Endothelial cell of umbilical vein (primary cell): ENCODE measurements at regions not wholly inside any gene's neighbourhood (a gene's known extent, or its start where the extent isn't known, plus 50 kb on each side); places are given as distances from the start of the nearest gene placed in this dataset.

ENCODE experiments used
- BruUV-seq: library from RNA; stranded (reverse); fragments of 400-500 nt; replicated peaks from 2 replicates; lab custom pipeline; 2021; lab: Mats Ljungman, UMichigan
- CTCF ChIA-PET: fragments of 300-600, 350-600 bp; sonication (Branson Sonifier 250); formaldehyde crosslinking; loops from one replicate; lab custom pipeline; 2021; ENCODE audit warnings: antibody characterized with exemption, inconsistent platforms; lab: Charles Lee
- POLR2A ChIA-PET: fragments of 300-600, 350-600 bp; sonication (Branson Sonifier 250); formaldehyde crosslinking; loops from one replicate; lab custom pipeline; 2021; ENCODE audit warnings: antibody characterized with exemption, inconsistent platforms; lab: Charles Lee
- DNase-seq: peaks from one replicate; pipeline ENCODE4 v3.0.0-alpha.2; 2011; ENCODE audit warnings: low read depth, low spot score
- FAIRE-seq: peaks from 2 replicates; lab custom pipeline; 2011; peaks lifted over from hg19 to GRCh38; lab: Jason Lieb, UNC
- H2AFZ ChIP-seq: 2 replicates; pipeline ENCODE4 v1.6.0; 2012; ENCODE audit warnings: low read depth, low read length, control low read depth, inconsistent platforms
- H3K27ac ChIP-seq: 2 replicates; pipeline ENCODE4 v1.5.1; 2011; ENCODE audit warnings: low read depth, mild to moderate bottlenecking, control low read depth, low read length, moderate library complexity; ENCODE audit not compliant: insufficient read depth
- H3K27me3 ChIP-seq, 2 experiments: 2 replicates each; pipeline versions ENCODE4 v1.6.0 to v1.6.1; 2011; ENCODE audit warnings: low read length in 2 of 2, mixed read lengths in 1 of 2; ENCODE audit not compliant: control insufficient read depth in 2 of 2, insufficient read depth in 2 of 2
- H3K36me3 ChIP-seq, 2 experiments: 2 replicates in 1 of 2; 3 replicates in 1 of 2; pipeline ENCODE4 v1.5.1; 2011; ENCODE audit warnings: low read length in 2 of 2, mild to moderate bottlenecking in 1 of 2, moderate library complexity in 1 of 2; ENCODE audit not compliant: control insufficient read depth in 2 of 2, insufficient read depth in 2 of 2; ENCODE audit errors: extremely low read depth in 1 of 2
- H3K4me1 ChIP-seq: 3 replicates; pipeline ENCODE4 v1.5.1; 2011; ENCODE audit warnings: mild to moderate bottlenecking, low read length; ENCODE audit not compliant: control insufficient read depth, insufficient read depth; ENCODE audit errors: extremely low read depth
- H3K4me2 ChIP-seq: 2 replicates; pipeline ENCODE4 v1.6.1; 2011; ENCODE audit warnings: low read length, control low read depth, mixed read lengths; ENCODE audit not compliant: insufficient read depth
- H3K4me3 ChIP-seq, 3 experiments: fragments of 200-600 bp in 1 of 3; sonication (generic), shearing (Covaris generic) in 1 of 3; replicated peaks in 1 of 3; 2 replicates each; pipeline ENCODE4 v1.5.1; 2011 to 2016; ENCODE audit warnings: control low read depth in 3 of 3, low read length in 3 of 3, mild to moderate bottlenecking in 2 of 3, inconsistent platforms in 1 of 3, low read depth in 1 of 3, moderate library complexity in 1 of 3; ENCODE audit not compliant: insufficient read depth in 1 of 3
- H3K79me2 ChIP-seq: 2 replicates; pipeline ENCODE4 v1.6.0; 2012; ENCODE audit warnings: low read length, inconsistent platforms; ENCODE audit not compliant: control insufficient read depth, insufficient read depth
- H3K9ac ChIP-seq: replicated peaks from 2 replicates; pipeline ENCODE3; 2011; ENCODE audit warnings: low read length, control low read depth; ENCODE audit not compliant: insufficient read depth; ENCODE audit errors: extremely low read depth
- H3K9me1 ChIP-seq: replicated peaks from 3 replicates; pipeline ENCODE4 v1.6.0; 2011; ENCODE audit warnings: mild to moderate bottlenecking, low read length; ENCODE audit not compliant: control insufficient read depth, insufficient read depth; ENCODE audit errors: extremely low read depth
- H3K9me3 ChIP-seq: replicated peaks from 2 replicates; pipeline ENCODE4 v1.5.1; 2012; ENCODE audit warnings: low read length, inconsistent platforms; ENCODE audit not compliant: control insufficient read depth, insufficient read depth
- H4K20me1 ChIP-seq: replicated peaks from 2 replicates; pipeline ENCODE3; 2011; ENCODE audit warnings: mild to moderate bottlenecking, low read length; ENCODE audit not compliant: control insufficient read depth, insufficient read depth; ENCODE audit errors: extremely low read depth
- EZH2 ChIP-seq: IDR thresholded peaks from 2 replicates; pipeline ENCODE4 v1.6.1; 2012; ENCODE audit warnings: borderline replicate concordance, low read depth, mild to moderate bottlenecking, moderate library complexity, low read length, inconsistent platforms; ENCODE audit not compliant: severe bottlenecking
- FOS ChIP-seq: IDR thresholded peaks from 2 replicates; pipeline ENCODE4 v1.6.1; 2011; ENCODE audit warnings: mild to moderate bottlenecking, low read length, moderate library complexity, borderline replicate concordance; ENCODE audit not compliant: insufficient read depth
- GATA2 ChIP-seq: IDR thresholded peaks from 2 replicates; pipeline ENCODE4 v1.7.0; 2011; ENCODE audit warnings: low read depth, mild to moderate bottlenecking, moderate library complexity, mixed read lengths, low read length; ENCODE audit not compliant: insufficient read length, insufficient read depth
- JUN ChIP-seq: IDR thresholded peaks from 2 replicates; pipeline ENCODE4 v1.6.1; 2011; ENCODE audit warnings: borderline replicate concordance, low read depth; ENCODE audit not compliant: insufficient read length, insufficient read depth
- MYC ChIP-seq: IDR thresholded peaks from one replicate; pipeline ENCODE4 v1.6.1; 2011; ENCODE audit warnings: mild to moderate bottlenecking, low read depth, low read length
- POLR2A ChIP-seq: IDR thresholded peaks from 2 replicates; pipeline ENCODE4 v1.6.1; 2012; ENCODE audit warnings: low read depth, mild to moderate bottlenecking, control low read depth, low read length
- POLR2AphosphoS5 ChIP-seq: IDR thresholded peaks from 2 replicates; pipeline ENCODE4 v1.6.1; 2012; ENCODE audit warnings: low read depth, mild to moderate bottlenecking, control low read depth, low read length, moderate library complexity; ENCODE audit not compliant: insufficient read depth
- dilution Hi-C: fragments of 300-500 bp; cut with MboI; formaldehyde crosslinking; loops from one replicate; pipeline ENCODE4 v1.15.0; 2019; ENCODE audit warnings: low sequenced_read_pairs; ENCODE audit not compliant: extremely low pct_ligation_motif_present
- intact Hi-C: fragments of 100-400 bp; cut with micrococcal nuclease; formaldehyde crosslinking; loops from one replicate; pipeline ENCODE4 v1.10.0; 2022
- TF ChIP-seq, protein P1 (sequence below): IDR thresholded peaks from 2 replicates; pipeline ENCODE4 v1.6.1; 2011; ENCODE audit not compliant: insufficient read depth, insufficient read length
- TF ChIP-seq, protein P2 (sequence below), 2 donors: IDR thresholded peaks; 1 replicate in 1 of 2; 2 replicates in 1 of 2; pipeline ENCODE4 v1.5.1; 2011; ENCODE audit warnings: low read length in 2 of 2, mild to moderate bottlenecking in 2 of 2, moderate library complexity in 2 of 2, control low read depth in 1 of 2, inconsistent platforms in 1 of 2, low read depth in 1 of 2; ENCODE audit not compliant: insufficient read depth in 1 of 2; ENCODE audit errors: extremely low read depth in 1 of 2

DNA sequence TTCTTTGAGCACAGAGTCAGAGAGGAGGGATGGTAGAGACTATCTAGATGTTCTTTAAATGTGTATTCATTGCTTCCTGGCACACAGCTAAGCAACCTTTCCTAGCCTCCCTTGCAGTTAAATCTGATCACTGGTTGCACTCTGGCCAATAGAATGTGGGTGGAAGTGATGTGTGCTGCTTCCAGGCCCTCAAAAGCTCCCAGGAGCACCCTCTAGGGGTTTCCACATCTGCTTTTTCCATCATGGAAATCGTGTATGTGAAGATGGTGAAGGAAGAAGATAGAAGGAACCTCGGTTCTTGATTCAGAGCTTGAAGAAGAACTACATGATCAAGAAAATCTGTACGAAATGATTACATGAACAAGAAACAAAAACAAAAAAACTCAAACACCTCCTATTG lies 149.8 kb upstream of the JAG1 start:
- TF ChIP-seq EZH2, result no peak
- TF ChIP-seq POLR2AphosphoS5, result no peak
- no peak for TF ChIP-seq JUN
- TF ChIP-seq FOS, result no peak
- TF ChIP-seq MYC, result no peak
- no peak for TF ChIP-seq POLR2A
- TF ChIP-seq, protein P1, sequence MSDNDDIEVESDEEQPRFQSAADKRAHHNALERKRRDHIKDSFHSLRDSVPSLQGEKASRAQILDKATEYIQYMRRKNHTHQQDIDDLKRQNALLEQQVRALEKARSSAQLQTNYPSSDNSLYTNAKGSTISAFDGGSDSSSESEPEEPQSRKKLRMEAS, result no peak
- TF ChIP-seq GATA2, result no peak
- TF ChIP-seq, protein P2, sequence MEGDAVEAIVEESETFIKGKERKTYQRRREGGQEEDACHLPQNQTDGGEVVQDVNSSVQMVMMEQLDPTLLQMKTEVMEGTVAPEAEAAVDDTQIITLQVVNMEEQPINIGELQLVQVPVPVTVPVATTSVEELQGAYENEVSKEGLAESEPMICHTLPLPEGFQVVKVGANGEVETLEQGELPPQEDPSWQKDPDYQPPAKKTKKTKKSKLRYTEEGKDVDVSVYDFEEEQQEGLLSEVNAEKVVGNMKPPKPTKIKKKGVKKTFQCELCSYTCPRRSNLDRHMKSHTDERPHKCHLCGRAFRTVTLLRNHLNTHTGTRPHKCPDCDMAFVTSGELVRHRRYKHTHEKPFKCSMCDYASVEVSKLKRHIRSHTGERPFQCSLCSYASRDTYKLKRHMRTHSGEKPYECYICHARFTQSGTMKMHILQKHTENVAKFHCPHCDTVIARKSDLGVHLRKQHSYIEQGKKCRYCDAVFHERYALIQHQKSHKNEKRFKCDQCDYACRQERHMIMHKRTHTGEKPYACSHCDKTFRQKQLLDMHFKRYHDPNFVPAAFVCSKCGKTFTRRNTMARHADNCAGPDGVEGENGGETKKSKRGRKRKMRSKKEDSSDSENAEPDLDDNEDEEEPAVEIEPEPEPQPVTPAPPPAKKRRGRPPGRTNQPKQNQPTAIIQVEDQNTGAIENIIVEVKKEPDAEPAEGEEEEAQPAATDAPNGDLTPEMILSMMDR (IDR thresholded peaks at IDR 0.05; ENCODE audit: extremely low read depth in 1 of 2, insufficient read depth in 1 of 2, low read depth in 1 of 2, low read length in 2 of 2), result no peak
- no peak for FAIRE-seq
- intact Hi-C loops (no loop called here), dilution Hi-C loops (no loop called here)
- H3K79me2 ChIP-seq, result no peaks in the 10 kb centered on the region
- BruUV-seq, result no TSS peak
- H3K27ac ChIP-seq, result no peak overlapping the region
- no peak overlapping the region for H3K4me2 ChIP-seq
- no peak for DNase-seq
- H3K36me3 ChIP-seq, result no peaks in the 10 kb centered on the region
- H4K20me1 ChIP-seq, result no peaks in the 10 kb centered on the region
- POLR2A ChIA-PET, result no interaction called here
- no peaks in the 10 kb centered on the region for H3K27me3 ChIP-seq
- H3K9ac ChIP-seq, result no peak overlapping the region
- H2AFZ ChIP-seq, result no peak overlapping the region
- no peaks in the 10 kb centered on the region for H3K9me1 ChIP-seq
- CTCF ChIA-PET, result interaction anchor here (1.4 kb wide), 1 partner anchor 18 kb away, joined by 3 read pairs; no protein-coding TSS in a partner anchor
- no peak overlapping the region for H3K4me3 ChIP-seq
- H3K9me3 ChIP-seq, result no peaks in the 10 kb centered on the region
- no peaks in the 10 kb centered on the region for H3K4me1 ChIP-seq
